ENCODE measurements at regions not wholly inside any gene's neighbourhood (a gene's known extent, or its start where the extent isn't known, plus 50 kb on each side); places are given as distances from the start of the nearest gene placed in this dataset.

GRCh38 chr5:89036704-89037489 is 153.9 kb upstream of the MEF2C start:
- TF ChIP-seq, protein P1, sequence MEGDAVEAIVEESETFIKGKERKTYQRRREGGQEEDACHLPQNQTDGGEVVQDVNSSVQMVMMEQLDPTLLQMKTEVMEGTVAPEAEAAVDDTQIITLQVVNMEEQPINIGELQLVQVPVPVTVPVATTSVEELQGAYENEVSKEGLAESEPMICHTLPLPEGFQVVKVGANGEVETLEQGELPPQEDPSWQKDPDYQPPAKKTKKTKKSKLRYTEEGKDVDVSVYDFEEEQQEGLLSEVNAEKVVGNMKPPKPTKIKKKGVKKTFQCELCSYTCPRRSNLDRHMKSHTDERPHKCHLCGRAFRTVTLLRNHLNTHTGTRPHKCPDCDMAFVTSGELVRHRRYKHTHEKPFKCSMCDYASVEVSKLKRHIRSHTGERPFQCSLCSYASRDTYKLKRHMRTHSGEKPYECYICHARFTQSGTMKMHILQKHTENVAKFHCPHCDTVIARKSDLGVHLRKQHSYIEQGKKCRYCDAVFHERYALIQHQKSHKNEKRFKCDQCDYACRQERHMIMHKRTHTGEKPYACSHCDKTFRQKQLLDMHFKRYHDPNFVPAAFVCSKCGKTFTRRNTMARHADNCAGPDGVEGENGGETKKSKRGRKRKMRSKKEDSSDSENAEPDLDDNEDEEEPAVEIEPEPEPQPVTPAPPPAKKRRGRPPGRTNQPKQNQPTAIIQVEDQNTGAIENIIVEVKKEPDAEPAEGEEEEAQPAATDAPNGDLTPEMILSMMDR (IDR thresholded peaks at IDR 0.05; ENCODE audit: extremely low read depth in 1 of 2, insufficient read depth in 1 of 2, low read depth in 1 of 2, low read length in 2 of 2): no peak
- no peak for TF ChIP-seq EZH2 (IDR thresholded peaks at IDR 0.05; ENCODE audit: borderline replicate concordance, low read depth, low read length, severe bottlenecking)
- TF ChIP-seq, protein P2, sequence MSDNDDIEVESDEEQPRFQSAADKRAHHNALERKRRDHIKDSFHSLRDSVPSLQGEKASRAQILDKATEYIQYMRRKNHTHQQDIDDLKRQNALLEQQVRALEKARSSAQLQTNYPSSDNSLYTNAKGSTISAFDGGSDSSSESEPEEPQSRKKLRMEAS (IDR thresholded peaks at IDR 0.05; ENCODE audit: insufficient read depth, insufficient read length): no peak
- TF ChIP-seq MYC (IDR thresholded peaks at IDR 0.05; ENCODE audit: low read depth, low read length): no peak
- no peak for TF ChIP-seq POLR2A (IDR thresholded peaks at IDR 0.05; ENCODE audit: low read depth, low read length)
- no peak for TF ChIP-seq FOS (IDR thresholded peaks at IDR 0.05; ENCODE audit: borderline replicate concordance, insufficient read depth, low read length)
- no peak for TF ChIP-seq POLR2AphosphoS5 (IDR thresholded peaks at IDR 0.05; ENCODE audit: insufficient read depth, low read depth, low read length)
- no peak for TF ChIP-seq JUN (IDR thresholded peaks at IDR 0.05; ENCODE audit: borderline replicate concordance, insufficient read depth, insufficient read length, low read depth)

Data from endothelial cell of umbilical vein (primary cell).